MM.1S (cell line): ENCODE measurements at regions not wholly inside any gene's neighbourhood (a gene's known extent, or its start where the extent isn't known, plus 50 kb on each side); places are given as distances from the start of the nearest gene placed in this dataset.
"Not testable (repeated sequence)": the region's sequence is repeated elsewhere in the genome, so short reads cannot be mapped to it uniquely, and the experiment has no call there.

Source experiments
- CTCF ChIP-seq: fragments of 300-600 bp; sonication (generic); IDR thresholded peaks from 2 replicates; pipeline ENCODE4 v1.5.1; 2016; ENCODE audit warnings: antibody characterized with exemption, low read length, mixed read lengths
- EZH2 ChIP-seq: fragments of 300-600 bp; sonication (generic); optimal IDR thresholded peaks from 2 replicates; pipeline ENCODE3; 2017; ENCODE audit warnings: low read depth, mild to moderate bottlenecking, antibody characterized with exemption, low read length, mixed read lengths
- EZH2phosphoT487 ChIP-seq: fragments of 300-600 bp; sonication (generic); IDR thresholded peaks from 2 replicates; pipeline ENCODE4 v1.6.1; 2018; ENCODE audit warnings: antibody characterized with exemption, low read length

GRCh38 chr7:136263112-136263860 is 286.1 kb upstream of the MTPN start:
- not testable (repeated sequence) for TF ChIP-seq CTCF, EZH2phosphoT487, EZH2
